ENCODE measurements at regions not wholly inside any gene's neighbourhood (a gene's known extent, or its start where the extent isn't known, plus 50 kb on each side); places are given as distances from the start of the nearest gene placed in this dataset.

GRCh38 chr4:60042941-60043340, 1157.2 kb upstream of the ADGRL3 start:
- DNase-seq, result no peak

GRCh38 chr4:60078984-60079383, 1121.1 kb upstream of the ADGRL3 start:
- no peak for DNase-seq

- DNase-seq, result no peak
Observed at GRCh38 chr4:60081839-60082238, 1118.3 kb upstream of the ADGRL3 start.

- no peak for DNase-seq
Observed at GRCh38 chr4:60088807-60089486, 1111.2 kb upstream of the ADGRL3 start.

GRCh38 chr4:60089546-60090273, 1110.4 kb upstream of the ADGRL3 start:
- no peak for DNase-seq

GRCh38 chr4:60096676-60097075, 1103.5 kb upstream of the ADGRL3 start:
- DNase-seq, result no peak

GRCh38 chr4:60116592-60116991, 1083.5 kb upstream of the ADGRL3 start:
- DNase-seq, result no peak

GRCh38 chr4:60117726-60118323, 1082.3 kb upstream of the ADGRL3 start:
- no peak for DNase-seq

- DNase-seq, result no peak
Observed at GRCh38 chr4:60122820-60123219, 1077.3 kb upstream of the ADGRL3 start.

GRCh38 chr4:60128888-60129287, 1071.2 kb upstream of the ADGRL3 start:
- no peak for DNase-seq

- DNase-seq, result no peak
Observed at GRCh38 chr4:60129740-60130139, 1070.4 kb upstream of the ADGRL3 start.

GRCh38 chr4:60133375-60133774, 1066.8 kb upstream of the ADGRL3 start:
- no peak for DNase-seq

GRCh38 chr4:60134099-60134498, 1066.0 kb upstream of the ADGRL3 start:
- no peak for DNase-seq

GRCh38 chr4:60155088-60155487, 1045.0 kb upstream of the ADGRL3 start:
- DNase-seq, result no peak

- no peak for DNase-seq
Observed at GRCh38 chr4:60173103-60173502, 1027.0 kb upstream of the ADGRL3 start.

- DNase-seq, result no peak
Observed at GRCh38 chr4:60173718-60174117, 1026.4 kb upstream of the ADGRL3 start.

- DNase-seq, result no peak
Observed at GRCh38 chr4:60175241-60175640, 1024.9 kb upstream of the ADGRL3 start.

- DNase-seq, result no peak
Observed at GRCh38 chr4:60187428-60187827, 1012.7 kb upstream of the ADGRL3 start.

- no peak for DNase-seq
Observed at GRCh38 chr4:60189286-60189685, 1010.8 kb upstream of the ADGRL3 start.

GRCh38 chr4:60194214-60194613, 1005.9 kb upstream of the ADGRL3 start:
- DNase-seq, result no peak

GRCh38 chr4:60195256-60195655, 1004.9 kb upstream of the ADGRL3 start:
- DNase-seq, result no peak

- peak; percentile 29 for DNase-seq
Observed at GRCh38 chr4:60201052-60201673, 999.0 kb upstream of the ADGRL3 start.

GRCh38 chr4:60209588-60209987, 990.5 kb upstream of the ADGRL3 start:
- no peak for DNase-seq

GRCh38 chr4:60215906-60216305, 984.2 kb upstream of the ADGRL3 start:
- DNase-seq, result no peak

Data from T1000 (cell line).